GM18868 (cell line): ENCODE measurements at regions not wholly inside any gene's neighbourhood (a gene's known extent, or its start where the extent isn't known, plus 50 kb on each side); places are given as distances from the start of the nearest gene placed in this dataset.

Experiments used
- ATAC-seq: cut with Tn5 transposase; IDR thresholded peaks from one replicate; pipeline ENCODE4 v1.9.1; 2021; ENCODE audit warnings: mild to moderate bottlenecking, moderate library complexity; ENCODE audit not compliant: unreplicated experiment

DNA sequence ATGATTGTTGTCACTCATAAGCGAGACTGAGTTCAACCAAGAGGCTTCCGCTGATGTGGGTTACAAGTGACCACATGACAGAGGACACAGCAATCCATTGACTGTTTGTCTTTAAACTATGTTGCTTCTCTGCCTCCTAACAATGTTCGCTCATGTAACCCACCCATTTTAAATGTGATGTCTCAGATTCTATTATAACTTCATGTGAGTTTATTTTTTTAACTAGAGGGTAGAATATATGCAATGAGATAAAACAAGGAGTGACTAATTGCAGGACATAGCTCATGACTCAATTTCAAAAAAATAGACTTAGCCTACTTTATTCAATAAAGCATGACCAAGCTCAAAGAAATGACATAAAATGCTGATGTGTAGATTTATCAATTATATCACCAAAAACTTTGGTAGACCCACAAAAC lies 119.2 kb upstream of the SASH1 start:
- ATAC-seq, result no peak

- ATAC-seq, result no peak
Measured at GRCh38 chr6:148225871-148226270, 116.8 kb upstream of the SASH1 start.

GRCh38 chr6:148226284-148226683 lies 116.4 kb upstream of the SASH1 start:
- ATAC-seq, result no peak

- no peak for ATAC-seq
Measured at GRCh38 chr6:148231572-148231971, 111.1 kb upstream of the SASH1 start.

GRCh38 chr6:148235446-148235845 lies 107.2 kb upstream of the SASH1 start:
- no peak for ATAC-seq

DNA sequence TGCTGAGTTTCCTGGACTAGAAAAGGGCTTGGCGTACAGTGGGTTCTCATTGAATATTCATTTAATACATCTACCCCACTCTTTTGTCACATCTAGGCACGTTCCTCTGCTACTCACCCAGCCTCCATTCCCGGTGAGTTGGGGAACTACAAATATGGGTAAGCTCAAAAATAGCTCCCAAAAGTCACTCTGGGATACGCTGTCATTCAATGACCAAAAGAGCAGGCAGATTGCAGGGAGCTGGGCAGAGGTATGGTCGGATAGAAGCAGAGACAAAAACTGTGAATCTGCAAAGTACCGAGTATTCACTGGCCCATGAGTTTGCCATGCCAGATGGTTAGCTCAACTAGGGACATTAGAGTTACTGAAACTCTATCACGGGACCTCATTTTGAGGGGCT lies 103.9 kb upstream of the SASH1 start:
- no peak for ATAC-seq

GRCh38 chr6:148239215-148239614 lies 103.4 kb upstream of the SASH1 start:
- ATAC-seq, result no peak

- no peak for ATAC-seq
Measured at GRCh38 chr6:148239801-148240460, 102.7 kb upstream of the SASH1 start.

GRCh38 chr6:148240461-148240840 lies 102.2 kb upstream of the SASH1 start:
- ATAC-seq, result no peak

GRCh38 chr6:148240861-148241477 lies 101.7 kb upstream of the SASH1 start:
- ATAC-seq, result no peak

- no peak for ATAC-seq
Measured at GRCh38 chr6:148242180-148242579, 100.5 kb upstream of the SASH1 start.

DNA sequence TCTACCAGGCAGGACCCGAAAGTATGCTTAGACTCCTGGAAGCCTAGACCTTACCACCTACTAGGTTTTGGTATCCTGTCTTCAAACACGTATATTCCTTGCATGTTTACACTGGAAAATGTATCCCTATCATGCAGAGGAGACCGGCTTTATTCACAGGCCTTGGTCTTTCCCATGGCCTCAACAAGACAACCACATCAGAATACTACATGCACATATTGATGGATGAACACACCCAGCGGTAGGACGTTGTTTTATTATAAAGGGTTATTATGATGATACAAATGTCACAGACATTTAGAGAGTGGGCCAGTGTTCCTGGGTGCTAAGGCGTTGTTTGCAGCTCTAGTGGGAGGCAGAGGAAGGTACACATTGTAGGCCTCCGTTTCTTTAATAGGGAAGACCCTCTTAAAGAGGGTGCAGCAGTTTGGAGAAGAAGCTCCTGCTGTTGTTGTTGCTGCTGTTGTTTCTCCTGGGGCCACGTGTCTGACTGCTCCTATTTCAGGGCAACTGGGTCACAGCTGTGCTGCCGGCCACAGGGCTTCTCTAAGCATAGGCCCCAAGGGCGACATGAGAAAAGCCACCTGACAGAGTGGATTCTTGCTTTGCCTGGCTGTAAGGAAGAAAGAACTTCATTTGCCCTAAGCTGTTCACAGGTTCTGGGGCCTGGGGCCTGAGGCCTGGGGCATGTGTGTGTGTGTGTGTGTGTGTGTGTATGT lies 98.3 kb upstream of the SASH1 start:
- ATAC-seq, result no peak

DNA sequence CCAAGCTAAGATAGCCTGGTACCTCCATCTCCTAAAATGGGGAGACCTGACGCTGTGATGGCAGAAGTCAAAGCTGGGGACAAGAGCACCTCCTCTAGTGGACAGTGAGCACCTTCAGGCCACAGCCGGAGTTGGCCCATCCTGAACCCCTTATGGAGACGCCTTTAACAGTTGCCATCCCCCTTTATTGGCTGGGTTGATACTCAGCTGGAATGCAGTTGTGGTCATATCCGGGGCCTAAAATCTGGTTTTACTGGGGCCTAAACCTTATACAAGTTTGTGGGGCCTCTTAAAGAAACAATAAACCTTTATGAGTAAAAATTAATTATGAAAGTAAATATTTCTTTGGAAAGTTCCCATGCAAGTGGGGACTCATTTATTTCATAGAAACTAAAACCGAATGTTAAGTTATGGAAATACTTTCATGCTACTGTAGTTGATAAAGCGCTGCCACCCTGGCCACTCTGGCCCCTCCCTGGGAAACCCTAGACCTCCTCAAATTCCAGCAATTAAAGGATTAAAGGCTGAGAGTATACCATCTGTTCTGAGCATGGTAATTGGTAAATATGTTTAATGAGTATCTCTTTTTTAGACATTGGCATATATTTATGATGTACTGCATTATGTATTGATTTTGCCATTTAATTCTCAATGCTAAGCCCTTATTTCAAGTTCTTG lies 95.1 kb upstream of the SASH1 start:
- ATAC-seq, result no peak

DNA sequence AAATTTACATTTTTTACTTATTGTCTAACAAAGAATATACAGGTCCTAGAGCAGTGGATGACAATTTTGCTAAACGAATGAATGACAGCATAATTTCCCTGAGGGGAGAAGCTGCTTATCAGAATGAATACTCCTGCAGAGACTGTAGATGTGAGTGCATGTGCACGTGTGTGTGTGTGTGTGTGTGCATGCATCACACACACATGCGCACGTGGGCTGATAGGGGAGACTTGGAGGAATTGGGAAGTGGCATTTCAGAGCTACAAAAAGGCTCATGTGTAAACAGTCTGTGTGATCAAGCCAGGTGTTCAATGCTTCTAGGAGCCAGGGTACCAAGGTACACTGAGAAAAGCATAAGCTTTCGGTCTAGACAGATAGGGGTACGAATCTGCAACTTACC lies 93.5 kb upstream of the SASH1 start:
- no peak for ATAC-seq

- no peak for ATAC-seq
Measured at GRCh38 chr6:148249679-148250375, 92.8 kb upstream of the SASH1 start.

GRCh38 chr6:148250975-148251685 lies 91.5 kb upstream of the SASH1 start:
- peak; percentile 54 for ATAC-seq

DNA sequence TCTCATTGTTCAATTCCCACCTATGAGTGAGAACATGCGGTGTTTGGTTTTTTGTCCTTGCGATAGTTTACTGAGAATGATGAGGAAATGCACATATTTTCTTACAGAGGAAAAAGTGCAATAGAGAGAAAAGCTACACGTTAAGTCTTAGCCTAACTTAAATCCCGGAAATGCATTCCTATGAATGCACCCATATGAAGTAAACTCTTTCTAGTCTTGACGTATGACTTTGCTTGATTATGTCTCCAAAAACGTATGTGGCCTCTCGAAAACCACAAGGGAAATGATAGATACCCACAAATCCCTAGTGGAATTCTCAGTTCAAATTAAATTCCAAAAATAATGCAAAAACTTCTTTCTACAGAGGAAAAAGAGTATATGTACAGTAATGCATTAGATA lies 90.7 kb upstream of the SASH1 start:
- ATAC-seq, result no peak

DNA sequence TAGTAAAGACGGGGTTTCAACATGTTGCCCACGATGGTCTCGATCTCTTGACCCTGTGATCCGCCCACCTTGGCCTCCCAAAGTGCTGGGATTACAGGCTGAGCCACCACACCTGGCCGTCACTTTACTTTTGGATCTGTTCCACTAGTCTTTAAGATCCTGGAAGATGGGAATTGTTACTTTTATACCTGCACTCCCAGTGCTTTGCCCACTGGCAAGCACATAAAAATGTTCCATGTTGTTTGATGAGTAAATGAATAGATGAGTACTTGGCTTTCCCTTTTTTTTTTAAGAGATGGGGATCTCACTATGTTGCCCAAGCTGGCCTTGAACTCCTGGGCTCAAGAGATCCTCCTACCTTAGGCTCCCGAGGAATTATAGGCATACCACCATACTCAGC lies 84.8 kb upstream of the SASH1 start:
- no peak for ATAC-seq

DNA sequence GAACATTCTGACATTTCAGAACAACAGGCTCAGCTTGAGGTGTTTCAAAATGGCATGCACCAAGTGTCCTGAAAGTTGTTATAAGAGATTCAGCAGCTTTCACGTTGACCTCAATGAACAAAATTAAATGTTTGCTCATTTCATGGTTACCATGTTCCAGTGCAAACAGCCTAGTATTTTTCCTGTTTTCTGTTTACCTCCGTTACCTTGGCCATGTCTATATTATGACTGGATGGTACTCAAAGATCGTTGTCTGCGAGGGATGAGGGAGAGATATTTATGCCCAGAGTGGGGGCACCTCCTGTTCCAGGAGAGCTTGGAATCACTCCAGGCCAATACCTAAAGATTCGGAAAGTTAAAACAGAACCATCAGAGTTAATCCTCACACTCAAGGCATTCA lies 83.8 kb upstream of the SASH1 start:
- ATAC-seq, result no peak

- ATAC-seq, result no peak
Measured at GRCh38 chr6:148261470-148261869, 81.2 kb upstream of the SASH1 start.

DNA sequence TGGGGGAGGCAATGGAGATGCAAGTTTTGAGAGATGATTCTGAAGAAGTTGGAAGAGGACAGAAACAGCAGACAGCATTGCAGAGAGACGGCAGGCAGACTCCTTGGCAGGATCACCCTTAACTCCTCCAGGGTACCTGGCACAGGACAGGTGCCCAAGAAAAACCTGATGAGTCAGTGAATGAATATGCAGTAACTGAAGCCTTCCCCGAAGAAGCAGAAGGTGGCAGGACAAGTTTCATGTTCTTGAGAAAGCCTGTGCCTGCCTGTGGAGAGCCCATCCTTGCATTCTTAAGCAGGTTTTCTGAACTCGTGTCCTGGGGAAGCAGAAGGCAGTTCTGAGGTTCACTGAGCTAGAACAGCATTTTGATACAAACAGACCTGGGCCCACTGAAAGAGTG lies 79.6 kb upstream of the SASH1 start:
- ATAC-seq, result no peak
